MCF 10A (cell line): ENCODE measurements at regions not wholly inside any gene's neighbourhood (a gene's known extent, or its start where the extent isn't known, plus 50 kb on each side); places are given as distances from the start of the nearest gene placed in this dataset.

Source experiments
- BruUV-seq: library from RNA; stranded (reverse); fragments of 400-500 nt; replicated peaks from 2 replicates; lab custom pipeline; 2021; lab: Mats Ljungman, UMichigan
- CTCF ChIA-PET: fragments of 300-600 bp; sonication (Branson Sonifier 250); formaldehyde crosslinking; extraction: SDS; loops from one replicate; lab custom pipeline; 2021; ENCODE audit warnings: antibody characterized with exemption, inconsistent platforms; lab: Yijun Ruan, JAX
- POLR2A ChIA-PET: fragments of 300-600, 350-650 bp; sonication (Branson Sonifier 250); formaldehyde crosslinking; extraction: SDS; loops from one replicate; lab custom pipeline; 2020; ENCODE audit warnings: antibody characterized with exemption, inconsistent platforms; lab: Yijun Ruan, JAX
- DNase-seq: peaks from one replicate; pipeline ENCODE4 v3.0.0-alpha.2; 2018; ENCODE audit not compliant: unreplicated experiment
- H3K27ac Mint-ChIP-seq: one replicate; pipeline ENCODE4 v1.8.0; 2022; ENCODE audit warnings: mild to moderate bottlenecking, low read depth, mixed read lengths; ENCODE audit not compliant: unreplicated experiment
- H3K27me3 Mint-ChIP-seq: one replicate; pipeline ENCODE4 v1.8.0; 2022; ENCODE audit warnings: mixed read lengths; ENCODE audit not compliant: insufficient read depth, unreplicated experiment
- H3K36me3 Mint-ChIP-seq: one replicate; pipeline ENCODE4 v1.8.0; 2022; ENCODE audit warnings: mild to moderate bottlenecking, moderate library complexity, mixed read lengths; ENCODE audit not compliant: insufficient read depth, unreplicated experiment
- H3K4me1 Mint-ChIP-seq: one replicate; pipeline ENCODE4 v1.8.0; 2022; ENCODE audit warnings: mixed read lengths; ENCODE audit not compliant: insufficient read depth, unreplicated experiment
- H3K4me3 Mint-ChIP-seq: one replicate; pipeline ENCODE4 v1.8.0; 2022; ENCODE audit warnings: mild to moderate bottlenecking, moderate library complexity, mixed read lengths; ENCODE audit not compliant: unreplicated experiment
- H3K9me3 Mint-ChIP-seq: one replicate; pipeline ENCODE4 v1.8.0; 2022; ENCODE audit warnings: mixed read lengths; ENCODE audit not compliant: unreplicated experiment
- intact Hi-C: fragments of 100-400 bp; cut with micrococcal nuclease; formaldehyde crosslinking; loops from 2 replicates; pipeline ENCODE4 v1.14.1; 2022
- TF ChIP-seq, protein P1 (sequence below): fragments of 200-600 bp; IDR thresholded peaks from one replicate; pipeline ENCODE4 v1.8.0; 2022; ENCODE audit warnings: antibody characterized with exemption, mild to moderate bottlenecking; ENCODE audit not compliant: unreplicated experiment

DNA sequence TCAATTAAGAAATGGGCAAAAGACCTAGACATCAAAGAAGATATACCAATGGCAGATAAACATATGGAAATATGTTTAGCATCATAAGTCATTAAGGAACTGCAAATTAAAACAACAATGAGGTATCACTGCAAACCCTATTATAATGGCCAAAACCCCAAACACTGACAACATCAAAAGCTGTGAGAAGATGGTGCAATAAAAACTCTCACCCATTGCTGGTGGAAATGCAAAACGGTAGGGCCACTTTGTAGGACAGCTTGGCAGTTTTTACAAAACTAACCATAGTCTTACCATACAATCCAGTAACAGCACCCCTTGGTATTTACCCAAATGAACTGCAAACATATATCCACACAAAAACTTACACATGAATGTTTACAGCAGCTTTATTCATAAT lies 213.1 kb downstream of the UBE2E3 start:
- TF ChIP-seq, protein P1, sequence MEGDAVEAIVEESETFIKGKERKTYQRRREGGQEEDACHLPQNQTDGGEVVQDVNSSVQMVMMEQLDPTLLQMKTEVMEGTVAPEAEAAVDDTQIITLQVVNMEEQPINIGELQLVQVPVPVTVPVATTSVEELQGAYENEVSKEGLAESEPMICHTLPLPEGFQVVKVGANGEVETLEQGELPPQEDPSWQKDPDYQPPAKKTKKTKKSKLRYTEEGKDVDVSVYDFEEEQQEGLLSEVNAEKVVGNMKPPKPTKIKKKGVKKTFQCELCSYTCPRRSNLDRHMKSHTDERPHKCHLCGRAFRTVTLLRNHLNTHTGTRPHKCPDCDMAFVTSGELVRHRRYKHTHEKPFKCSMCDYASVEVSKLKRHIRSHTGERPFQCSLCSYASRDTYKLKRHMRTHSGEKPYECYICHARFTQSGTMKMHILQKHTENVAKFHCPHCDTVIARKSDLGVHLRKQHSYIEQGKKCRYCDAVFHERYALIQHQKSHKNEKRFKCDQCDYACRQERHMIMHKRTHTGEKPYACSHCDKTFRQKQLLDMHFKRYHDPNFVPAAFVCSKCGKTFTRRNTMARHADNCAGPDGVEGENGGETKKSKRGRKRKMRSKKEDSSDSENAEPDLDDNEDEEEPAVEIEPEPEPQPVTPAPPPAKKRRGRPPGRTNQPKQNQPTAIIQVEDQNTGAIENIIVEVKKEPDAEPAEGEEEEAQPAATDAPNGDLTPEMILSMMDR: no peak

DNA sequence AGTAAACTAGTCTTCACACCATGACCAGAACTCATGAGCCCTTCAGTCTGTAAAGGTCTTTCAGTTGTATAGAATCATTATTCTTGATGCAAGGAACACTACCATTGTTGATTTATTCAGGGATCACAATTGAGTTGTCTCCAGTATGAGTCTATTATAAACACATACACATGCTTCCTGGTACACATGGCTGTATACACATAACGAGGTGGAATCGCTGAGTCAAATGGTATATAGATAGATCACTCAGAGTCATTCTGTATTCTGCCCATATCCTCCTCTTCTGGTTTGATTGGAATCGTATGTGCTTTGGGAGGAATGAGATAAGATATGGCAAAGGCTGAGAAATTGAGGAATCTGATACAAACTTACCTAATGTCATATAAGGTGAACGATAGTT lies 216.0 kb downstream of the UBE2E3 start:
- Mint-ChIP-seq H3K4me1 (no peaks in the 10 kb centered on the region), H3K9me3 (no peaks in the 10 kb centered on the region), H3K4me3 (no peak overlapping the region), H3K27ac (no peak overlapping the region), H3K27me3 (no peaks in the 10 kb centered on the region), H3K36me3 (no peaks in the 10 kb centered on the region)
- intact Hi-C loops: no loop called here
- POLR2A ChIA-PET: no interaction called here
- CTCF ChIA-PET: no interaction called here
- no peak for DNase-seq
- TF ChIP-seq, protein P1: no peak
- BruUV-seq: no TSS peak

More for the DNA sequence above, 213.1 kb downstream of the UBE2E3 start:
- H3K36me3 Mint-ChIP-seq: no peaks in the 10 kb centered on the region
- DNase-seq: no peak
- no peaks in the 10 kb centered on the region for H3K9me3 Mint-ChIP-seq
- no peaks in the 10 kb centered on the region for H3K4me1 Mint-ChIP-seq
- ChIA-PET POLR2A (no interaction called here), CTCF (interaction anchor here (0.6 kb wide), 1 partner anchor 61 kb away, joined by 3 read pairs; no protein-coding TSS in a partner anchor)
- no TSS peak for BruUV-seq
- no peak overlapping the region for H3K27ac Mint-ChIP-seq
- intact Hi-C loops: no loop called here
- H3K27me3 Mint-ChIP-seq: no peaks in the 10 kb centered on the region
- no peak overlapping the region for H3K4me3 Mint-ChIP-seq

DNA sequence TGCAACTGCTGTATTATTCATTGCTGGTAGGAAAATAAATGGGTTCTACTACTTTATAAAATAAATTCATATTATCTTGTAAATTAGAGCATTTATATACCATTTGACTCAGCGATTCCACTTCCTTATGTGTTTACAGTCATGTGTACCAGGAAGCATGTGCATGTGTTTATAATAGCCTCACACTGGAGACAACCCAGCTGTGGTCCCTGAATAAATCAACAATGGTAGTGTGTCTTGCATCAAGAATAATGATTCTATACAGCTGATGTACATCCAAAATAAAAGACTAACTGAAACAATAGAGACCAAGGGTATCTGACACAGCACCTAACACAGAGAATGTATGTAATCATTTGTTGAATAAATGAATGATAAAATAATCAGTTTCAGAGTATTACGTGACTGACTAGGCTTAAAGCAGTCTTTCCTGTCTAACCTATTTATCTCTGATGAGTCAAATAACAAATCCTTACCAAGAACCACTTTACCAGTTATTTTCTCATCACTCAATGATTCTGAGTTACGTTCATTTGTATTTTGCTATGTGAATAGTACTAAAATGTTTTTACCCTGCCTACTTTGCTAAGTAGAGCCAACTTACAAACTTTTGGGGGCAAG lies 216.8 kb downstream of the UBE2E3 start:
- TF ChIP-seq, protein P1: no peak
- Mint-ChIP-seq H3K9me3 (no peaks in the 10 kb centered on the region), H3K36me3 (no peaks in the 10 kb centered on the region), H3K4me1 (no peaks in the 10 kb centered on the region), H3K27me3 (no peaks in the 10 kb centered on the region), H3K4me3 (no peak overlapping the region), H3K27ac (no peak overlapping the region)
- CTCF ChIA-PET: no interaction called here
- intact Hi-C loops: no loop called here
- no TSS peak for BruUV-seq
- POLR2A ChIA-PET: no interaction called here
- no peak for DNase-seq

DNA sequence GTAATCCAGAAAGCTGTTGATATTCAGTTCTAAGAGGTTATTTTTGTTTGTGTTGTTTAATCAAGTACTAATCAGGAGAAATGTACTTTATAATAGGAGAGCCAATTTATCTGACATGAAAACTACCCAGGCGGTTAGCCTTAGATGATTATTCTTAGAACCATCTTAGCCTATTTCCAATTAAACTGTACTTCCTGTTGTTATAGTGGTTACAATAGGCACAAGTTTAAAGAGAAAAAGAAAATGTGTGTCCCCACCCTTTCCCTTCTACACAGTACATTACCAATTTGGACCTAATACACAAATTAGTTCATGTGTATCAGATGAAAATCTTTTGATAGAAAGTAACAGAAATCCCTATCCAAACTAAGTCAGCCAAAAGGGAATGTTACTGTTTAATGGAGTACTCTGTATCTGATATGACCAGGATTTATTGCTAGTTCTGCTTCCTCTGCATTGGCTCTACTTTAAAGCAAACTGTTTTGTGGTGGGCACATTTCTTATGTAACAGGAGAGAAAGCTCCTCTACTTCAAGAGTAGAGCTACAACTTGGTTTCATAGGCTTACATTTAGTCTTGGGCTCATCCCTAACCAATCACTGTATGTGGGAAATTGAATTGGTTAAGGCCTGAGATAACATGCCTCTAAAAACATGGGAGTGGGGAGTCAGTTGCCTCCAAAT lies 217.9 kb downstream of the UBE2E3 start:
- ChIA-PET CTCF (no interaction called here), POLR2A (no interaction called here)
- Mint-ChIP-seq H3K9me3 (no peaks in the 10 kb centered on the region), H3K27me3 (no peaks in the 10 kb centered on the region), H3K4me3 (no peak overlapping the region), H3K4me1 (peaks cover 3% of the 10 kb centered on the region), H3K27ac (no peak overlapping the region), H3K36me3 (no peaks in the 10 kb centered on the region)
- BruUV-seq: no TSS peak
- intact Hi-C loops: no loop called here
- TF ChIP-seq, protein P1: no peak
- no peak for DNase-seq
